ENCODE measurements at regions not wholly inside any gene's neighbourhood (a gene's known extent, or its start where the extent isn't known, plus 50 kb on each side); places are given as distances from the start of the nearest gene placed in this dataset.
"Not testable (repeated sequence)": the region's sequence is repeated elsewhere in the genome, so short reads cannot be mapped to it uniquely, and the experiment has no call there.

GRCh38 chr18:73124175-73124574 is 256.4 kb upstream of the NETO1 start:
- no peak for DNase-seq

- DNase-seq: no peak
Measured at GRCh38 chr18:73121207-73121606, 253.4 kb upstream of the NETO1 start.

- no peak for DNase-seq
Measured at GRCh38 chr18:73120626-73121025, 252.8 kb upstream of the NETO1 start.

- no peak for DNase-seq
Measured at GRCh38 chr18:73119574-73119973, 251.8 kb upstream of the NETO1 start.

- no peak for DNase-seq
Measured at GRCh38 chr18:73118121-73118816, 250.5 kb upstream of the NETO1 start.

- no peak for DNase-seq
Measured at GRCh38 chr18:73110307-73110706, 242.5 kb upstream of the NETO1 start.

GRCh38 chr18:73101977-73102376 is 234.2 kb upstream of the NETO1 start:
- DNase-seq: no peak

- not testable (repeated sequence) for DNase-seq
Measured at GRCh38 chr18:73101491-73101890, 233.7 kb upstream of the NETO1 start.

GRCh38 chr18:73099759-73100158 is 232.0 kb upstream of the NETO1 start:
- no peak for DNase-seq

- DNase-seq: no peak
Measured at GRCh38 chr18:73093687-73094250, 226.0 kb upstream of the NETO1 start.

GRCh38 chr18:73088445-73088844 is 220.7 kb upstream of the NETO1 start:
- DNase-seq: no peak

GRCh38 chr18:73087282-73087977 is 219.6 kb upstream of the NETO1 start:
- no peak for DNase-seq

GRCh38 chr18:73079920-73080319 is 212.1 kb upstream of the NETO1 start:
- no peak for DNase-seq

- DNase-seq: no peak
Measured at GRCh38 chr18:73060666-73061288, 193.0 kb upstream of the NETO1 start.

- DNase-seq: no peak
Measured at GRCh38 chr18:73059280-73059679, 191.5 kb upstream of the NETO1 start.

- no peak for DNase-seq
Measured at GRCh38 chr18:73047688-73048087, 179.9 kb upstream of the NETO1 start.

- DNase-seq: no peak
Measured at GRCh38 chr18:73045037-73045436, 177.2 kb upstream of the NETO1 start.

- DNase-seq: no peak
Measured at GRCh38 chr18:73043611-73044010, 175.8 kb upstream of the NETO1 start.

GRCh38 chr18:73043211-73043610 is 175.4 kb upstream of the NETO1 start:
- DNase-seq: no peak

- no peak for DNase-seq
Measured at GRCh38 chr18:73040247-73040646, 172.5 kb upstream of the NETO1 start.

- no peak for DNase-seq
Measured at GRCh38 chr18:73038336-73038735, 170.5 kb upstream of the NETO1 start.

- no peak for DNase-seq
Measured at GRCh38 chr18:73023975-73024374, 156.2 kb upstream of the NETO1 start.
